Astrocyte (in vitro differentiated cells and primary cell): ENCODE measurements at regions not wholly inside any gene's neighbourhood (a gene's known extent, or its start where the extent isn't known, plus 50 kb on each side); places are given as distances from the start of the nearest gene placed in this dataset.

ENCODE experiments used
- EZH2 ChIP-seq: IDR thresholded peaks from 2 replicates; pipeline ENCODE4 v1.6.1; 2012; ENCODE audit warnings: mild to moderate bottlenecking, low read length, inconsistent platforms; ENCODE audit not compliant: insufficient read depth
- TF ChIP-seq, protein P1 (sequence below): IDR thresholded peaks from 2 replicates; pipeline ENCODE4 v1.5.1; 2011; ENCODE audit warnings: low read depth, mild to moderate bottlenecking, inconsistent platforms, low read length, moderate library complexity; ENCODE audit not compliant: insufficient read depth

DNA sequence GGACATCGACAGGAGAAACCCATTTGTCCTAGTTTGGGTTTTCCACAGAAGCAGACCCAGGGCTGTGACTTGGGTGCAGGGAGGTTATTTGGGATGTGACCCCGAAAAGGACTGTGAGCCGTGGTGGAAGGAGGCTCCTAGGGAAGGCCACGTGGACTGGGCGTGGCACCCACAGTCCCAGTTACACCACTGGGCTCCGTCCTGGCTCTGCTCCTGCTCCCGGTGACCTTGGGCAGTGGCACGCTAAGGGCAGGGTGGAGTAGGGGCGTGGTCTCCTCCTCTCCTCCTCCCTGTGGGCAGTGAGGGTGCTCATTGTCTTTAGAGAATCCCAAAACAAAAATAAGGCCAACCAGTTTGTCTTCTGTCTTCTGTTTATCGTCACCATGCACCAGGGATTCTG, 190.1 kb downstream of the GADD45G start:
- TF ChIP-seq, protein P1, sequence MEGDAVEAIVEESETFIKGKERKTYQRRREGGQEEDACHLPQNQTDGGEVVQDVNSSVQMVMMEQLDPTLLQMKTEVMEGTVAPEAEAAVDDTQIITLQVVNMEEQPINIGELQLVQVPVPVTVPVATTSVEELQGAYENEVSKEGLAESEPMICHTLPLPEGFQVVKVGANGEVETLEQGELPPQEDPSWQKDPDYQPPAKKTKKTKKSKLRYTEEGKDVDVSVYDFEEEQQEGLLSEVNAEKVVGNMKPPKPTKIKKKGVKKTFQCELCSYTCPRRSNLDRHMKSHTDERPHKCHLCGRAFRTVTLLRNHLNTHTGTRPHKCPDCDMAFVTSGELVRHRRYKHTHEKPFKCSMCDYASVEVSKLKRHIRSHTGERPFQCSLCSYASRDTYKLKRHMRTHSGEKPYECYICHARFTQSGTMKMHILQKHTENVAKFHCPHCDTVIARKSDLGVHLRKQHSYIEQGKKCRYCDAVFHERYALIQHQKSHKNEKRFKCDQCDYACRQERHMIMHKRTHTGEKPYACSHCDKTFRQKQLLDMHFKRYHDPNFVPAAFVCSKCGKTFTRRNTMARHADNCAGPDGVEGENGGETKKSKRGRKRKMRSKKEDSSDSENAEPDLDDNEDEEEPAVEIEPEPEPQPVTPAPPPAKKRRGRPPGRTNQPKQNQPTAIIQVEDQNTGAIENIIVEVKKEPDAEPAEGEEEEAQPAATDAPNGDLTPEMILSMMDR = no peak
- TF ChIP-seq EZH2 = no peak
